SW 1271 (cell line): ENCODE measurements at regions not wholly inside any gene's neighbourhood (a gene's known extent, or its start where the extent isn't known, plus 50 kb on each side); places are given as distances from the start of the nearest gene placed in this dataset.

Source experiments
- DNase-seq, 2 experiments: peaks; one replicate each; lab custom pipeline; 2025; lab: John Stamatoyannopoulos, UW

DNA sequence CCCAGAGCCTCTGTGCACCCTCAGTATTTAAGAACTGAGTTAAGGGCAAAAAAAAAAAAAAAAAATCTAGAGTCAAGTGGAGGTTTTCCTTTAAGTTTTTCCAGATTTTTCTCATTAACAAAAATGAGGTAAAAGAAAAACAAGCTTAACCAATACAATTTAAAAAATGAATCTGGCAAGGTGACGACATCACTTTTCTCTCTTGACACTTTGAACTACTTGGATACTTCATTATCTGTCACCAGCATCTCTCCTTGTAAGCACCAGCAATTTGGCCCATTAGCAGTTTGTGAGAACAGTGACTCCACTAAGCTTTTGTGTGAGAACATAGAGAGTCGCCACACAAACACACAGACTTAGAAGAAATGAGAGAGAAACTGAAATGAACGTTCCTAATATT, 345.7 kb upstream of the SLC30A5 start:
- no peak for DNase-seq

DNA sequence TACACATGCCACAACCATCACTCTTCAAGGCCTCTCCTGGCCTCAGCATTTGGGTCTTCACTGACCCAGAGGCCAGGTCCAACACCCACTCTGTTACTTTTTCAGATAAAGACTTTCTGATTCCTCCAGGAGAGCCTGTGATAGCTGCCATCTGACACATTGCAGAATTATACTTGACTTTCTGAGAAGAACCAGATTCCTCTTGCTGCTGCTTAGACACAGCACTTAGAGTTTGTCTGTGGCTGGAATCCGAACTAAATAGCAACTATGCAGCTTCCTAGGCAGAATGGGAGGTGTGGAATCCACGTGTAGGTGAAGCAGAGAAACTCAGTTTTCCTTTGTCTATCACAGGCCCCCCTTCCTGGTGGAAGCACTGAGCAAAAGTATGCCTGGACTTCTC, 344.7 kb upstream of the SLC30A5 start:
- no peak for DNase-seq

DNA sequence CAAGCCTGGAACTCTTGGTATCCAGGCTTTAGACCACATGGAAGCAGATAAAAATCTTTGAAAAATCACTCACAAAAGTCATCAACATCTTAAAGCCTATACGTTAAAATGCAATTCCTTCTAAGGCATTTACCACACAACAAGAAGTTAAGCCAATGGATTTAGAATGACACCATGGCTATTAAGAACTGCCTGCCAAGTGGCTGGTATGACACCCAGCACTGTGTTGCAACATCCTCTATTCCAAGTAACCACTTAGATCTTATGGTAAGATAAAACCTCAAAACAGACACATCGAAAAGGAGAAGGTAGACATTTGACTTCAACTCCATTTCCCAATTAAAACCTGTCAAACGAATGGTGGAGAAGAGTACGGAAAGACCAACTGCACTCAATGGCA, 344.2 kb upstream of the SLC30A5 start:
- no peak for DNase-seq

DNA sequence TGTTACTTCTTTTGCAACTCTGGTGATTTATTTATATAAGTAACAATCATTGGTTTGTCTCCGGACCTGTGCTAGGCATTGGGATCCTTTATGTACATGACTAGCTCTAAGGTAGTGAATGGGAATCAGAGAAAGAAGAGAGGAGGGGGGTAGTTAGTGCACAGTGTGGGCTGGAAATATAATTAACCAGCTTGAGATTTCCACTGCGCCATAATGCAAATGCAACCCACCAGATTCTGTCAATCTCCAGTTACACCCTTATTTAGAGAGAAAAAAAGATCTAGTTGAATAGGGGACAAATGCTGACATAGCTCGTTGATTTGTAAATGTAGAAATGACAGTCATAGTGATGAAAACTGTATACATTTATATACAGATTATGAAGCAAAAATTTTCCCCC, 342.2 kb upstream of the SLC30A5 start:
- DNase-seq: no peak

DNA sequence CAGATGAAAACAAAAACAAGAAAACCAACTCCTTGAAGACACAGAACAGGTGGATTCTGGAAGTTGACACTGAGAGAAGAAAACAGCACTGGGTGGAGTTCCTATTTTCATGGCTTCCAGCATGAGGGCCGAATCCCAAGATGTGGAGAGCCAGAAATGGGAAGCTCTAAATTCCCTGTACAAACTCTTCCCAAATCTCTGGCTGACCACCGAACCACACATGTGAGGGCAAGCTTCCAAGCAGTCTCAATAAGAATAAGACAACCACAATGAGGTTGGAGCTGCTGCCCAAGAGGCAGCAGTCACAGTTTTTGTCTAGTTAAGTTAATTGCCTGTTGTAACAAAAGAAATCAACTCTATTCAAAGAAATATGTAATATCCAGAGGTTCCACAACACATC, 339.3 kb upstream of the SLC30A5 start:
- DNase-seq: no peak

DNA sequence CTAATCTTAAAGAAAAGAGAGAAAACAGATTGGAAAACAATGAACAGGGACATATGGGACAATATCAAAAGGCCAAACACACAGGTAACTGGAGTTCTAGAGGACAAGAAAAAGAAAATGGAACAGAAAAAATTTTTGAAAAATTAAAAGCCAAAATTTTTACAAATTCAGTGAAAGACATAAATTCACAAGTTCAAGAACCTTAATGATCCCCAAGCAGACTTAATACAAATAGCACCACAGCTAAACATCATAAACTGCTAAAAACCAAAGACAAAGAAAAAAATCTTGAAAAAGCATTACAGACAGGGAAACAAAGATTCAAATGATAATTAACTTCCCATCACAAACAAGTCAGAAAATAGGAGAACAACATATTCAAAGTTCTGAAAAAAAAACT, 338.5 kb upstream of the SLC30A5 start:
- no peak for DNase-seq

DNA sequence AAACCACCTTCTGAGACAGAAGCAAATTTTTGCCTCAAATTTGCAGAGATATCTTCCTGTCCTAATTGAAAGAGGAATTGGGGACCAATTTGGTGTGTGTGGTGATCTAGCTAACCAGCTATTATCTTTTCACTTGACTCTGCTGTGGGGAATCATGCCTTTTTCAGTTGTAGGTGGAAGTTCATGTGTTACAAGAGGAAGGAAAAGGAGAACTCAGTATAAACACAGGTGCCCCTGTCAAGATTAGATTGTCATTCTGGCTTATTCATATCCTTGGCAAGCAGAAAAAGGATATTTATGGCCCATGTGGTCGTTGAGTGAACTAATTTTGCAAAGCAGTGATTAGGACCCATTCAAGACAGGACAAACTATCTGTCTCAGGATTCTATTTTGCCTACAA, 336.8 kb upstream of the SLC30A5 start:
- DNase-seq: no peak

DNA sequence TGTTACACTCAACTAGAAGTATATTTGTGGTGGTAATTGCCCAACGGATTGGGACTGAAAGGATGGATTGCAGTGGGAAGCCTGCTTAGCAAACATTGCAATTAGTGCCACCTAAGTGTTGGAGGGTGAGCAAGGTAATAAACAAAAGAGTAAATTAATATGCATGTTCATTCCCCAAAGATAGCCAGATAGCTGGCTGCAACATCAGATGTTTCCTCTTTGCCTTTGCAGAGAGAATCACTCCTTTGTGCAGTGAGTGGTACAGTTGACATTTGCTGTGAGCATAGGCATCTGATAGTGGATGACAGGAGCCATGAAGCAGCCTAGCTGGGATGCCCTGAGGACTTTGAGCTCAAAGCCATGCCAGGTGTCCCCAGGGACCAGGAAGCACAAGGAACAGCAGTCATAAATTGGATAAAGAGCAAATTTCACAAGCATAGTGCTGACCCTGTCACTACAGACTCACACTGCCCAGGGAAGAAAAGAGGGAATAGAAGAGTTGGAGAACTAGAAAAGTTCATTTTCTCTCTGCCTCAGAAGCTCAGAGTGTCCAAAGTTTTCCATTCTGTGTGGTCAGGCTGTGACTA, 336.1 kb upstream of the SLC30A5 start:
- no peak for DNase-seq

DNA sequence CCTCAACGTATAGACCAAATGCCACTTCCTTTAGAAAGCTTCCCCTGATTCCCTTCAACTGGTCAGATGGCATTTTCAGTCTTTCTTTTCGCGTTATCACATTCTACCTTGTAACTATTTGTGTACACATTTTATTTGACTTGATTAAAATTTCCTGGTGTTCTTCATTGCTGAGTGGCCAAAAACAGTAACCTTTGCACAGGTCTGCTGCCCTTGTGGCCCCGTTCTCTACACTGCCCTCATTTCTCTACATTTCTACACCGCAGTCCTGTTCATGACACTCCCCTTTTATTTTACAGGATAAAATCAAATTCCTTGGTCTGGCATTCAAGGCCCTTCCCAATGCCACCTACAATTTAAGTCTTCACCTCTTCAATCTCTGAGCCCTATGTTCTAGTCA, 334.2 kb upstream of the SLC30A5 start:
- no peak for DNase-seq

DNA sequence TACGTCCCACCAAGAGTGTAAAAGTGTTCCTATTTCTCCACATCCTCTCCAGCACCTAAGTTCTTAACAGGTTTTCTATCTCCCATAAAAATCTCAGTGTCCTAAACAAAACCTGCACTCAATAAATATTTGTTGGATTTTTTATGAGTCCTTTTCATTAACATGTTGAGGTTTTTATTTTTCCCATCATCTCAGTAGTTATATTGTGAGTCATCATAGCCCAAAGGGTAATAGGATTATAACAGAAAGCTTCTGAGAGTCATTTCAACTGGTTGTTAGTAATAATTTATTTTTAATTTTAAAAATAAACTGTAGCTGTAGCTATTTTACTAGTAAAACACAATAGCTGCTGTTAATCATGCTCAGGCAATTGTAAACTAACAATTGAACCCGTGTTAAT, 331.6 kb upstream of the SLC30A5 start:
- DNase-seq: no peak

DNA sequence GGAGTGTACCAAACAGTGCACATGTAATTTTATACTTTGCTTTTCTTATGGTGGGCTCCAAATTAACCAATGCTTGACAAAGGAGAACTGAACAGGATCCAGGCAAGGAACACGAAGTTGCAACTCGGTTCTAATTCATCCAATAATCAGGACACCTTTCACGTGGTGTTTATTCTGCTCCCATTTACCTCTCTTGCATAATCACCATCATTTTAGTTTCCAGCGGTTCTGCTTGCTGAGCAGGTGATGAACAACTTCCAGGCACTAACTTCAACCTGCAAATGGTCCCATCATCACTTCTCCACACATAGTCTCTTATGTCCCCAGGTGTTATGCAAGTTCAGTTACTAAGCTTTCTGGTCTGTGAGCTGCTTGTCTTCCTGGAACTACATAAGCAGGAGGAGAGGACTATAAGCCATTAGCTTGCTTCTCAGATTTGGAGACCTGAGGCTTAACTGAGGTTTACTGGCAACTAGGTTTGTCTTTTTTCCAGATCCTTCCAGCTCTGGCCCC, 326.8 kb upstream of the SLC30A5 start:
- no peak for DNase-seq

DNA sequence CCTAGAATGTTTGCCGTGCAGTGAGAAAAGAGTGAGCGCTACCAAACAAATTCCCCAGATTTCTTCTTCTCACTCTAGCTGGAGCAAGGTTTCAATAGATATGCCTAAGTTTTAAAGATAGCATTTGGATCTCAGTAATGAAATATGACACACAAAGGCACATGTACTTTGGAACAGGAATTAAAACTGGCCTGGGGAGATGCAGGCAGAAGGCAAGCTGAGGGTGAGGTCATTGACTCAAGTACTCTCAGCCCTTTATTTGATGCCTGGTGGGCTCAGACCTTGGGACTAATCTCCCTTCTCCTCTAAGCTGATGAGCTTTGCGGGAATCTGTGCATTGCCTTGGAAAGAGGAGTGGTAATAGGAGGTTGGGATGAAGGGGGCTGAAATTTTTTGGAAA, 323.3 kb upstream of the SLC30A5 start:
- DNase-seq: no peak

DNA sequence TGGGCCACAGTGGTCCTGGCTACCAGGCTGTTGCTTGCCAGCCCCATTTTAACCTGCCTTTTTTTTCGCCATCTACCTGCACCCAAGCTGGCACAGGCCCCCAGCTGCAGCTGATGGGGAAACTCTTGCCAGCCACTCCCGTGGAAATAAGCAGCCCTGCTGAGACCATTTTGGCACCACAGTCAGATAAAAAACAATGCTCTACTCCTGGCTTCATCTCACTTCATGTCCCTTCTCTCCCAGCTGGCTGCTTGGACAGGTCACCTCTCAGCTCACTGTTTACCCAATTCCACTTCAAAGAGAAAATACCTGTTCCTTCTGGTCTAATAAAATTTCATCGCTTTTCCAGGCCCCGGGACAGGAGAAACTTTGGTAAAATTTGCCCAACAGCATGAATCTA, 322.6 kb upstream of the SLC30A5 start:
- no peak for DNase-seq

DNA sequence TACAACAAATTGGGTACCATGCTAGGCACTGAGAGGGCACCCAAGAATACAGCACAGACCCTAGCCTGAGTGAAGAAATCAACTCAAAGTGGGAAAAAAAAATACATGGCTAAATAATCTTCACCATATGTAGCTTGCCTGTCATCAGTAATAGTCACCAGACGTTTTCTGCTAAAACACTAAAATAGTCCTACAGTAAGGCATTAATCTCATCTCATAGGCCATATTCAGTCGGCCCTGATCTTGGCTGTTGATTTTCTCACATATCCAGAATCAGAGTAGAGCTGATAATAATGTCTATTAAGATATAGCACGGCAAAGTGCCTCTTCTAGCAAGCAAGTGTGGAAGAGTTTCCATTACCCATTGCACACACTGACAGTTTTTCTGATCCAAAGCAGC, 322.1 kb upstream of the SLC30A5 start:
- no peak for DNase-seq

DNA sequence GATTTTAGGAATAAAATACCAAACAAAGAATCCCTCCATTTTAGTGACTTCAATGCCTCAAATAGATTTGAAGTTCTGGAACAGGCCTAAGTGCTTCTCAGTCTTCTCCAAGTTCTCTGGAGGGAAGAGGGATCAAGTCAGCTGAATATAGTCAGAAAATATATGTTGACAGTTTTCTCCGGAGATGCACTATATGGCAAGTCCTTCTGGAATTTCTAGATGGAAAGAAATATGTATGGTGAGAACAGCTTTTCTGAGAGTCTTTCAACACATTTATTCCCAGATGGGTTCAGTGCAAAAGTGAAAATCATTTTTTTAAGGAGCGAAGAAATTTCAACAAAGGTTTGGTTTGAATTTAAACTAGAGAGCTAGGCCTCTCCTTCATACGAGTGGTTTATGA, 317.4 kb upstream of the SLC30A5 start:
- DNase-seq: no peak

DNA sequence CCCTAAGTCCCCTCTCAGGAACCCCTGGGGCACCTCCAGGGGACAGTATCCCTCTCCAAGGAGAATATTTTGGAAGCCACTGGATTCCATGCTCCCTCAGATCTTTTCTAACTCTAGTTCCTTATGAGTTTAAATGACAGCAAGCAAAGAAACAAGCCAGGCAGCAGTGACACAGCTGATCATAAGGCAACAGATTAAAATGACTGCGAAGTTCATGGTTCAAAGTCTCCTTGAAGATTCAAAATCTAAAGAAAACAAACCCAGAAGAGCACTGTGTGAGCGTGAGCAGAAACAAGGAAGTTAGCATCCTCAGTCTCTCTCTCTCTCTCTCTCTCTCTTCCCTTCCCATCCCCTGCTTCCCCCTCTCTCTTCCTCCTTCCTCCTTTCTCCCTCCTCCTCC, 316.7 kb upstream of the SLC30A5 start:
- no peak for DNase-seq

DNA sequence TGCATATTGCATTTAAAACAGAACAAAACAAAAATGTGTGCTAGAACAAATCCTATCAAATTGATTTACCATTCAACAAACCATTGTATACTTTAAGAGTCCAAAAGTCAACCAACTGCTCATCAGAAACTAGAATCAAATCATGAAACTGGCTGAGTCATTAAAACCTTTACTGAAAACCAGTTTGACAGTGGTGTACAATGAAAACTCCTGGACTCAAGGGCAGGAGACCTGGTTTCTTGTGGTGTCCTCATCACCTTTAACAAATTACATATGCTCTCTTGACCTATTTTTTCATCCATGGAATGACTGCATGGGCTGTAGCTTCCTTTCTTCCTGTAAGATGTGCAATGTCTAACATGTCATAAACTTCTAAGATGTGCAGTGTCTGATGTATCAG, 315.3 kb upstream of the SLC30A5 start:
- no peak for DNase-seq

DNA sequence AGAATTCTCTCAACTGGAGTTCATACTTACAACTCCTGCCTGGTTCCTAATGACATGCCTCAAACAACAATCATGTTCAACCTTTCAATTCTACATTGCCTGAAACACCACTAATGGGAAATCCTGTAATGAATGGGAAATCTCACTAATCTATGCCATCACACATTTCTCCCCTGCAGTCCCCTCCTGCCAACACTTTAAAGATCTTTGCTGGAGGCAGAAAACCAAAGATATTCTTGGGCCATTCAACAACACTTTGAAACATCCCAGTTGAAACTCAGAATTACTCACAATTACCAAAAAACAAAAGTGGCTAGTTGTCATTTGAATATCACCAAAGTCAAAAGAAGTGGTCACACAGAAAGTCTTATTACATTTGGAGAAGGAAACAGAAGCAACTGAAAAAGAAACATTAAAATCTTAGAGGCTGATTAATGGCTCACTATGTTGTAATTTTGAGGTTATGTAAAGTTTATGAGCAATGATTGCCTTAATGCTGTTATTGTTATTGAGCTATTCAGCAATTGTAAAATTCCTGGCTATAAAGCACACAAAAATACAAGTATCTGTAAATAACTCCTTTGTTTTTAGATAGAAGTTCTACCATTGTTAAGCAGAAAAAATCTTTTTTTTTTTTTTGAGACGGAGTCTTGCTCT, 313.4 kb upstream of the SLC30A5 start:
- DNase-seq: no peak

DNA sequence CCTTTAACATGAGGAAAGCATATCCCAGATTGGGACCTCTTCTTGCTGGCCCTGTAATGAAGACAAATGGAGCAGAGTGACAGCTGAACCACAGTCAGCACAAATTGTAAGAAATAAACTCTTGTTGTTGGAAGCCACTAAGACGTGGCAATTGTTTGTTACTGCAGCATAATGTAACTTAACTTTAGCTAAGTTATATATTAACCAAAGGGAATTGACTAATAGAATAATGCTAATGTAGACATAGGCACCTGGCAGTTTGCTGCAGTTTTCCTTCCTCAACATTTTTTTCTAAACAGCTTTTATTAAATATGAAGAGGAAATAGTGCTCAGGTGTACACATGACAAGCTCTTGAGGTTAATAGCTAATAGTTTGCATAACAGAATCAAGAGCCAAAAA, 300.7 kb upstream of the SLC30A5 start:
- no peak for DNase-seq

DNA sequence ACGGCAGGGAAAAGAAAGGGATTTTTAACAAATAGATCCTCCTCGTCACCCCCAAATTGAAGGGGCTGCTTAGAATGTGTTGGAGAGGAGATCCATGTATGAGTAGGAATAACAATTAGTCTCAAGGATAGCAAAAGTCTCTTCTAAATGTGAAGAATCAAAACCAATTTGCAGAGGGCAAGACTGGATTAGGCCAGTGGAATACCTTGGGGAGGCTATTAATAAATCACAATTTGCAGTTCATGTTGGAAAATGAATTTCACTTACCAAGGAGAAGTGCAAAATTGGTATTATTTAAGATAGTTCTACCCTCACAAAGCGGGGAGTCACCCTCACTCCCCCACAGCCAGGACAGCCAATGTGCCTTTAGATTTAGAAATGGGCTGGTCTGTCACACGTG, 299.8 kb upstream of the SLC30A5 start:
- DNase-seq: no peak

DNA sequence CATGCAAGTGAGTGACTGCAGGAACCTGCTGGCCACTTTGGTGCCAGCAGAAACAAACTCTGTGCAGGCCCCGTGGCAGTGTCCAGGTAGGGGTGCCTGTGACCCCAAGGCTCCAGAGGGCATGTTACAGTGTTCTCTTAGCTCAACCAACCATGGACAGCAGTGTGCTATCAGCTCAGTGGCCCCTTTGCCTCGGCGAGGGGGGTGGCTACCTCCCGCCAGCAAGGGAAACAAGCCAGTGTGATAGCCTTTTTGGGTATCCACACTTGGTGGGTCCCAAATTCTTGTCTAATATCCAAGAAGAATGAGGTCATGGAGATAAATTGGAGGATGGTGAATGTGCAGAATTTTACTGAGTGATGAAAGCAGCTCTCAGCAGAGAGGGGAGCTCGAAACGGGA, 298.6 kb upstream of the SLC30A5 start:
- no peak for DNase-seq

DNA sequence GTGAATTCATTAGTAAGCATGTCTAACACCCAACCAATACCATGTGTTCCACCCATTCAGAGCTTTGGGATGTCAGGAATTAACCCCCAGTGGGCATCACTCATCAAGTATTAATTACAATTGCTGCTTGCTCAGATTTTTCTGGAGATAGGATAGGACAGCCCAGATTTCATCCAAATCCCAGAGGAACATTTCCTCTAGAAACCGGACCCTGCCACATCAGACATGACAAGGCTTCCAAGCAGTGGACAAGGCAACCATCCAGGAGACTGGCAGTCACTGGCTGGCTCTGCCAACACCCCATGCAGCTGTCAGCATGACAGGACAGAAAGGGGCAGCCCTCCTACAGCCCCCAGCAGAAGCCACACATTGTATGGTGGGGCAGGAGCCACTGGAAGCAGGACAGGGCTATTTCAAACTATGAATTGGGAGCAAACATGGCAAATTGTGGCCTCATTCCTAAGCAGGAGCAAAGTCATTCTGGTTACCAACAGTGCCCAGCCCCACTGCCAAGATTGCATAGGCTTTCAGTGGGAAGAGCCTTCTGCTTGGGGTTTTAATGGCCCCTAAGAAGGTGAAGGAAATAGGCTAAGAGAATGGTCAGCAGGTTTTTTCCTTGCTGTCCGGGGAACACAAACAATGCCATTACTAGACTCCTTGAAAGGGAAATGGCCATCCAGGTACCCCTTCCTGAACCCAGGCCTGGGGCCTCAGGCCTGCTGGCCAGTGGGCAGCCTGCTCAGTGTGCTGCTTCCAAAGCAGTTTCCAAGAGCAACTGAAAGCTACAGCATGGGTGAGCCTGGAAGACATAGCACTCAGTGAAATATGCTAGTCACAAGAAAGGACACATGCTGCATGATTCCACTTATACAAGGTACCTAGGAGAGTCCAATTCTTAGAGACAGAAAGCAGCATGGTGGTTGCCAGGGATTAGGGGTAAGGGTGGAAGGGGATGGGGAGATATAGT, 294.7 kb upstream of the SLC30A5 start:
- DNase-seq: no peak

DNA sequence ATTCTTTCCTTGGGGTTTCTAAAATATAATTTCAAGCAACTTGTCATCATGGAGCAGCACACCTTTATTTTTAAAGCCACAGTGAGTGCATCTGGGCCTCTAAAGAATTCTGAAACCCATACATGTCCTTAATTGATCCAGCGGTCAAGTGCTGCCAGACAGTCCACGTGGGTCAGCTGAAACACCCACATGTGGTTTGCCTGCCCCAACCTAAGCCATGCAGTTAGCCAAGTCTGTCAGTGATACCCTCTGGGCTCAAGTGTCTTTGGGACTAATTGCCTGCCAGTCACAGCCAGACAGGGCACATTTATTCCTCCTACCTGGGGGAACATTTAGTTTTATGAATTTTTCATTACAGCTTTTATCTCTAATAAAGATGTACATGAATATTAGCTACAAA, 291.4 kb upstream of the SLC30A5 start:
- no peak for DNase-seq
